Calu3 (cell line): ENCODE measurements at regions not wholly inside any gene's neighbourhood (a gene's known extent, or its start where the extent isn't known, plus 50 kb on each side); places are given as distances from the start of the nearest gene placed in this dataset.
"Not testable (repeated sequence)": the region's sequence is repeated elsewhere in the genome, so short reads cannot be mapped to it uniquely, and the experiment has no call there.

ENCODE experiments used
- BruUV-seq: library from RNA; stranded (reverse); fragments of 400-500 nt; replicated peaks from 2 replicates; lab custom pipeline; 2021; lab: Mats Ljungman, UMichigan
- CTCF ChIA-PET: fragments of 300-600 bp; sonication (Branson Sonifier 250); formaldehyde crosslinking; loops from one replicate; lab custom pipeline; 2022; ENCODE audit warnings: antibody characterized with exemption; lab: Charles Lee
- DNase-seq: peaks from one replicate; pipeline ENCODE4 v3.0.0; 2022
- H3K27ac Mint-ChIP-seq: one replicate; pipeline ENCODE4 v1.8.0; 2022; ENCODE audit warnings: mixed read lengths; ENCODE audit not compliant: unreplicated experiment
- H3K27me3 Mint-ChIP-seq: one replicate; pipeline ENCODE4 v1.8.0; 2022; ENCODE audit warnings: mixed read lengths; ENCODE audit not compliant: unreplicated experiment
- H3K36me3 Mint-ChIP-seq: one replicate; pipeline ENCODE4 v1.8.0; 2022; ENCODE audit warnings: mild to moderate bottlenecking, moderate library complexity, mixed read lengths; ENCODE audit not compliant: insufficient read depth, unreplicated experiment
- H3K4me1 Mint-ChIP-seq: one replicate; pipeline ENCODE4 v1.8.0; 2022; ENCODE audit warnings: mild to moderate bottlenecking, low read depth, mixed read lengths; ENCODE audit not compliant: unreplicated experiment
- H3K4me3 Mint-ChIP-seq: one replicate; pipeline ENCODE4 v1.8.0; 2022; ENCODE audit warnings: mild to moderate bottlenecking, low read depth, moderate library complexity, mixed read lengths; ENCODE audit not compliant: unreplicated experiment
- H3K9me3 Mint-ChIP-seq: one replicate; pipeline ENCODE4 v1.8.0; 2022; ENCODE audit warnings: low read depth, mixed read lengths; ENCODE audit not compliant: unreplicated experiment
- intact Hi-C: fragments of 100-400 bp; cut with micrococcal nuclease; formaldehyde crosslinking; loops from one replicate; pipeline ENCODE4 v1.10.0; 2022; ENCODE audit not compliant: unreplicated experiment
- TF ChIP-seq, protein P1 (sequence below): fragments of 200-600 bp; IDR thresholded peaks from one replicate; pipeline ENCODE4 v1.8.0; 2022; ENCODE audit warnings: antibody characterized with exemption; ENCODE audit not compliant: unreplicated experiment

DNA sequence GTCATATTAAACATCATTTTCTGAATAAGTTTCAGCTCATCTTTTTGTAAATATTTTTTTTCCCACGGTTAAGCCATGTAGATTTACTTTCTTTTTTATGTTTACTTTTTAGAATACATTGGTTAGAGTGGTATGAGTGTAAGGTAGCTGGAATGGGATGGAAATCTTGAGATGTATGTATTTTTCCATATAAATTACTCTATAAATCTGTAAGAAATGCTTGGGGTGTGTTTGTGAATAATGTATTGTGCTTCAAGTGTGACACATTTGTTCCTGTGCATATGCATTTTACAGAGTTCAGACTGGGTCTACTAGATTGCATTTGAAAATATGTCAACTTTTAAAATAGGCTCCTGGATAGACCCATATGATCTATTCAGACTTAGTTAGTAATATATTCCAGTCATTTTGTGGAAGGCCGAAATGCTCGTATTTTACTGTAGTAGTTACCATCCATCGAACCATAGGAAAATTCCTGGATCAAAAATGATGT is 756.8 kb downstream of the RAPGEF2 start:
- H3K4me3 Mint-ChIP-seq, result no peak overlapping the region
- BruUV-seq, result no TSS peak

DNA sequence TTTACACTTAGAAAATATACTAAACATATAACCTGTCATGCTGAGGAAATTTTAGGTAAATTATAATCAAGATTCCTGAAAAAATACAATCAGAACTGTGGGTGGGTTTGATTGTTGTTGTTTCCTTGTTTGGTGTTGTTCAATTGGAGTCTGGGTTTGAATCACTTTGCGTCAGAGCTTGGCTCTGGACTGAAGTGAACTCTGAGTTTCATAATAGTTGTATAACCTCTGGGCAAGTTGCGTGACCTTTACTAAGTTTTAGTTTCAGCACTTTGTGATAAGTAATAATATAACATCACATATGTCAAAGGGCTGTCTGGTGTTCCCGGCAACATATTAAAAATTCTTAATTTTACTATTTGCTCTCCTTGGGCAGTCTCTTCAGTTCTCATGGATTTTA is 758.1 kb downstream of the RAPGEF2 start:
- no TSS peak for BruUV-seq
- Mint-ChIP-seq H3K4me3 (no peak overlapping the region), H3K9me3 (peaks cover 4% of the 10 kb centered on the region), H3K27me3 (no peaks in the 10 kb centered on the region), H3K36me3 (no peaks in the 10 kb centered on the region), H3K4me1 (peaks cover 15% of the 10 kb centered on the region), H3K27ac (no peak overlapping the region)
- DNase-seq, result no peak
- CTCF ChIA-PET, result no interaction called here
- TF ChIP-seq, protein P1, sequence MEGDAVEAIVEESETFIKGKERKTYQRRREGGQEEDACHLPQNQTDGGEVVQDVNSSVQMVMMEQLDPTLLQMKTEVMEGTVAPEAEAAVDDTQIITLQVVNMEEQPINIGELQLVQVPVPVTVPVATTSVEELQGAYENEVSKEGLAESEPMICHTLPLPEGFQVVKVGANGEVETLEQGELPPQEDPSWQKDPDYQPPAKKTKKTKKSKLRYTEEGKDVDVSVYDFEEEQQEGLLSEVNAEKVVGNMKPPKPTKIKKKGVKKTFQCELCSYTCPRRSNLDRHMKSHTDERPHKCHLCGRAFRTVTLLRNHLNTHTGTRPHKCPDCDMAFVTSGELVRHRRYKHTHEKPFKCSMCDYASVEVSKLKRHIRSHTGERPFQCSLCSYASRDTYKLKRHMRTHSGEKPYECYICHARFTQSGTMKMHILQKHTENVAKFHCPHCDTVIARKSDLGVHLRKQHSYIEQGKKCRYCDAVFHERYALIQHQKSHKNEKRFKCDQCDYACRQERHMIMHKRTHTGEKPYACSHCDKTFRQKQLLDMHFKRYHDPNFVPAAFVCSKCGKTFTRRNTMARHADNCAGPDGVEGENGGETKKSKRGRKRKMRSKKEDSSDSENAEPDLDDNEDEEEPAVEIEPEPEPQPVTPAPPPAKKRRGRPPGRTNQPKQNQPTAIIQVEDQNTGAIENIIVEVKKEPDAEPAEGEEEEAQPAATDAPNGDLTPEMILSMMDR, result no peak
- intact Hi-C loops, result no loop called here

More for the DNA sequence above, 756.8 kb downstream of the RAPGEF2 start:
- CTCF ChIA-PET, result interaction anchor here (0.7 kb wide), 1 partner anchor 1541 kb away, joined by 3 read pairs; no protein-coding TSS in a partner anchor
- DNase-seq, result no peak
- H3K27me3 Mint-ChIP-seq, result no peaks in the 10 kb centered on the region
- H3K4me1 Mint-ChIP-seq, result peaks cover 10% of the 10 kb centered on the region
- TF ChIP-seq, protein P1, result no peak
- intact Hi-C loops, result loop anchor here (10.0 kb wide), 1 partner anchor 95 kb away; no protein-coding TSS in a partner anchor
- H3K9me3 Mint-ChIP-seq, result peaks cover 4% of the 10 kb centered on the region
- H3K27ac Mint-ChIP-seq, result no peak overlapping the region
- no peaks in the 10 kb centered on the region for H3K36me3 Mint-ChIP-seq

DNA sequence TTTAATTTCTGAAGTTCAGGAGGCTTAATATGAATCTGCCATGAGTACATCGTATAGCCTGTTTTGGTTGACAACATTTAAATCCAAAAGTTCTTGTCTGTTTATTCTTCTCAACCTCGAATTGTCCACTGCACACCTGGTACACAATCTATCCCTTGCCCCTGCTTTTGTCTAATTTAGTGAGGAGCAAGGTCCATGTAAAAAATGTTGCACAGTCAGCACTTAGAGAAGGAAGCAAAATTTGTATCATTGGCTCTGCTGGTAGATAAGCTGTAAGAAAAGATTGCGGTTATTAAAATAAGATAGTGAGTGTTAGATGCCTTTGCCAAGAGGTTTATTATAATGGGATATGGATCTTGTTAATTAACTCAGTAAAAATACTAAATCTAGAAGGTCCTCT is 761.5 kb downstream of the RAPGEF2 start:
- H3K27me3 Mint-ChIP-seq, result no peaks in the 10 kb centered on the region
- DNase-seq, result no peak
- intact Hi-C loops, result no loop called here
- peaks cover 4% of the 10 kb centered on the region for H3K9me3 Mint-ChIP-seq
- no peaks in the 10 kb centered on the region for H3K36me3 Mint-ChIP-seq
- TF ChIP-seq, protein P1, result no peak
- H3K27ac Mint-ChIP-seq, result no peak overlapping the region
- peaks cover 10% of the 10 kb centered on the region for H3K4me1 Mint-ChIP-seq
- CTCF ChIA-PET, result no interaction called here
- BruUV-seq, result no TSS peak
- no peak overlapping the region for H3K4me3 Mint-ChIP-seq

DNA sequence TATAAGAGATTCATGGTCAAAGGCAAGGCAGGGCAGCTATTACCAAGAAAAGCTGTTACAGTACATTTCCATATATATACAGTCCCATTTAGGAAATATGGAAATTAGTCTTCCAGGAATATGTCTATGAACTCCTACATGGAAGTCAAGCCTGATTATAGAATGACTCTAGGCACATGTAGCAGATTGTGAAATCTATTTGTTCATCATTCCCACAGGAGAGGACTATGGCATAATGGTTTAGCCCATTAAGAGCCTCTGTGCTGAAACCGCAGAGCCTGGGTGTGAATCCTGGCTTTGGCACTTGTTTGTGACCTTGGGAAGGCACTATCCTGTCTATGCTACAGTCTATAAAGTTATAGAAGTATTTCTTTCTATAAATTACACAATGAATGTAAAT is 764.8 kb downstream of the RAPGEF2 start:
- H3K9me3 Mint-ChIP-seq, result no peaks in the 10 kb centered on the region
- DNase-seq, result no peak
- TF ChIP-seq, protein P1, result no peak
- H3K27ac Mint-ChIP-seq, result no peak overlapping the region
- intact Hi-C loops, result no loop called here
- H3K36me3 Mint-ChIP-seq, result no peaks in the 10 kb centered on the region
- H3K4me1 Mint-ChIP-seq, result peaks cover 10% of the 10 kb centered on the region
- no peak overlapping the region for H3K4me3 Mint-ChIP-seq
- no peaks in the 10 kb centered on the region for H3K27me3 Mint-ChIP-seq
- CTCF ChIA-PET, result no interaction called here
- no TSS peak for BruUV-seq

DNA sequence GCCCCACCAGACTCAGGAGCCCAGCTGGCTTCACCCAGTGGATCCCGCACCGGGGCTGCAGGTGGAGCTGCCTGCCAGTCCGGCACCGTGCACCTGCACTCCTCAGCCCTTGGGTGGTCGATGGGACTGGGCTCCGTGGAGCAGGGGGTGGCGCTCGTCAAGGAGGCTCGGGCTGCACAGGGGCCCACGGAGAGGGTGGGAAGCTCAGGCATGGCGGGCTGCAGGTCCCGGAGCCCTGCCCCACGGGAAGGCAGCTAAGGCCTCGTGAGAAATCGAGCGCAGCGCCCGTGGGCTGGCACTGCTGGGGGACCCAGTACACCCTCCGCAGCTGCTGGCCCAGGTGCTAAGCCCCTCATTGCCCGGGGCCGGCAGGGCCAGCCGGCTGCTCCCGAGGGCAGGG is 766.1 kb downstream of the RAPGEF2 start:
- DNase-seq, CTCF ChIA-PET, H3K4me3 Mint-ChIP-seq, intact Hi-C loops, BruUV-seq, H3K9me3 Mint-ChIP-seq, H3K36me3 Mint-ChIP-seq, H3K27ac Mint-ChIP-seq, H3K27me3 Mint-ChIP-seq: not testable (repeated sequence)
- peaks cover 10% of the 10 kb centered on the region for H3K4me1 Mint-ChIP-seq
